H1 (cell line): ENCODE measurements at regions not wholly inside any gene's neighbourhood (a gene's known extent, or its start where the extent isn't known, plus 50 kb on each side); places are given as distances from the start of the nearest gene placed in this dataset.
A peak's percentile ranks its signal among the peaks of the same experiment; 100 is the strongest.

Source experiments
- CHD7 ChIP-seq: fragments of 300-600 bp; sonication (generic); IDR thresholded peaks from 2 replicates; pipeline ENCODE4 v1.7.1; 2012; ENCODE audit warnings: low read length, moderate library complexity, mild to moderate bottlenecking, inconsistent platforms; ENCODE audit not compliant: insufficient replicate concordance
- KDM5A ChIP-seq: fragments of 200-600 bp; IDR thresholded peaks from 2 replicates; pipeline ENCODE4 v1.7.1; 2012; ENCODE audit warnings: mild to moderate bottlenecking, low read length, inconsistent platforms, mixed read lengths
- MAX ChIP-seq: IDR thresholded peaks from 2 replicates; pipeline ENCODE4 v1.6.1; 2012; ENCODE audit warnings: inconsistent platforms
- NRF1 ChIP-seq: IDR thresholded peaks from 2 replicates; pipeline ENCODE4 v1.6.1; 2011; ENCODE audit warnings: mild to moderate bottlenecking, low read depth, low read length, improper control_type of control experiment
- SAP30 ChIP-seq: fragments of 300-600 bp; sonication (generic); IDR thresholded peaks from 2 replicates; pipeline ENCODE4 v1.7.1; 2012; ENCODE audit warnings: low read length, moderate library complexity, mild to moderate bottlenecking, inconsistent platforms; ENCODE audit not compliant: insufficient read depth, insufficient replicate concordance
- SIN3A ChIP-seq, 2 experiments: IDR thresholded peaks in 1 of 2; conservative IDR thresholded peaks in 1 of 2; 2 replicates each; pipeline ENCODE4 v1.6.1; 2011 to 2012; ENCODE audit warnings: low read length in 2 of 2, improper control_type of control experiment in 1 of 2, low read depth in 1 of 2, mild to moderate bottlenecking in 1 of 2
- SUZ12 ChIP-seq: fragments of 200-600 bp; sonication (generic); IDR thresholded peaks from 2 replicates; pipeline ENCODE4 v1.6.1; 2012; ENCODE audit warnings: mild to moderate bottlenecking, inconsistent platforms, low read length, moderate library complexity, mixed read lengths
- TAF7 ChIP-seq: optimal IDR thresholded peaks from 2 replicates; pipeline ENCODE3; 2011; ENCODE audit warnings: low read depth, mild to moderate bottlenecking, inconsistent platforms, low read length, moderate library complexity, borderline replicate concordance

- TF ChIP-seq CHD7 (peak; percentile 89), SAP30 (no peak), TAF7 (peak; percentile 87), MAX (no peak), NRF1 (no peak; the same call in 1 of the 2 replicates), KDM5A (no peak), SUZ12 (no peak), SIN3A (conservative IDR thresholded peaks at IDR 0.05 in 1 of 2, IDR thresholded peaks at IDR 0.05 in 1 of 2; ENCODE audit: low read depth in 1 of 2, low read length in 2 of 2) (peak; percentile 49 to 60; a peak in 1 of 4 replicates)
Observed at GRCh38 chr6:26157251-26158075, 70.2 kb downstream of the HFE start (continued).
